SK-N-MC (cell line): ENCODE measurements at regions not wholly inside any gene's neighbourhood (a gene's known extent, or its start where the extent isn't known, plus 50 kb on each side); places are given as distances from the start of the nearest gene placed in this dataset.

ENCODE experiments used
- EZH2 ChIP-seq: fragments of 200-600 bp; sonication (generic); IDR thresholded peaks from one replicate; pipeline ENCODE4 v1.6.1; 2017; ENCODE audit warnings: antibody characterized with exemption
- FOXP2 ChIP-seq: optimal IDR thresholded peaks from 2 replicates; pipeline ENCODE3; 2011; ENCODE audit warnings: mild to moderate bottlenecking, moderate library complexity; ENCODE audit not compliant: insufficient read depth; ENCODE audit errors: extremely low read length, control extremely low read depth
- POLR2AphosphoS5 ChIP-seq: IDR thresholded peaks from 2 replicates; pipeline ENCODE4 v1.6.1; 2012; ENCODE audit warnings: mild to moderate bottlenecking, low read depth, low read length, borderline replicate concordance

DNA sequence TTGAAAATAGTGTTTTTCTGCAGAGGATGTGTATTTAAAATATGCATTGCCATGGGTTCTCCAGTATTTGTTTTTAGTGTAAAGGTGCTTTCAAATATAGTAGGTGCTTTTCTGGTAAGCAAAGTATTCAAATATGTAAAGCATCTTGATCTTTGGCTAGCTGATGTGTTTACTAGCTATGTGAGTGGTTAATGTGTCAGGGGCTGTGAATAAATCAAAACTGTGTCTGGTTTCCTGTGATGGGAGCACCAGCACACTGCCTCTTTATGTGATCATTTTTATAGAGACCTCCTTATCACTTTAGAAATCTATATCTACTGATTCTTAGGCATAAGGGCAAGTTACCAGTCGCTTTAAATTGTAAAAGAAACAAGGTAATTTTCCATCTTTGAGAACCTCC is 388.9 kb upstream of the MAN1A1 start:
- TF ChIP-seq EZH2 (no peak), POLR2AphosphoS5 (no peak), FOXP2 (no peak)
